HEK293 (cell line): ENCODE measurements at regions not wholly inside any gene's neighbourhood (a gene's known extent, or its start where the extent isn't known, plus 50 kb on each side); places are given as distances from the start of the nearest gene placed in this dataset.

Experiments used
- CTCF ChIA-PET: fragments of 350-600 bp; formaldehyde crosslinking; extraction: SDS; loops from one replicate; lab custom pipeline; 2021; ENCODE audit warnings: antibody characterized with exemption; lab: Yijun Ruan, JAX
- POLR2A ChIA-PET: fragments of 300-600 bp; formaldehyde crosslinking; extraction: SDS; loops from one replicate; lab custom pipeline; 2020; ENCODE audit warnings: antibody characterized with exemption, inconsistent platforms; lab: Yijun Ruan, JAX
- H3K27ac ChIP-seq: fragments of 200-500 bp; sonication (Bioruptor generic); 2 replicates; pipeline ENCODE4 v1.5.1; 2014; ENCODE audit warnings: low read depth, low read length, control low read depth, inconsistent platforms; ENCODE audit errors: extremely low read depth
- H3K36me3 ChIP-seq, 2 experiments: fragments of 200-500 bp in 1 of 2; sonication (Bioruptor generic) in 1 of 2; 1 replicate in 1 of 2; 2 replicates in 1 of 2; pipeline ENCODE4 v1.5.1; 2014 to 2017; ENCODE audit warnings: inconsistent platforms in 2 of 2, low read length in 2 of 2; ENCODE audit not compliant: control insufficient read depth in 2 of 2, insufficient read depth in 1 of 2
- H3K4me1 ChIP-seq: fragments of 200-500 bp; sonication (Bioruptor generic); 2 replicates; pipeline ENCODE4 v1.5.1; 2014; ENCODE audit warnings: mild to moderate bottlenecking, low read length, inconsistent platforms; ENCODE audit not compliant: control insufficient read depth, insufficient read depth
- H3K4me3 ChIP-seq: 2 replicates; pipeline ENCODE4 v1.5.1; 2011; ENCODE audit warnings: low read depth, mild to moderate bottlenecking, control low read depth, low read length, moderate library complexity
- H3K9me3 ChIP-seq: fragments of 200-500 bp; sonication (Bioruptor generic); 2 replicates; pipeline ENCODE4 v1.5.1; 2014; ENCODE audit warnings: low read depth, low read length, inconsistent platforms; ENCODE audit not compliant: control insufficient read depth, insufficient read depth
- GLIS1 ChIP-seq: fragments of 450-650 bp; formaldehyde crosslinking; IDR thresholded peaks from 2 replicates; pipeline ENCODE4 v1.5.1; 2016; ENCODE audit warnings: missing biosample characterization, missing genetic modification characterization
- KLF1 ChIP-seq: fragments of 450-650 bp; formaldehyde crosslinking; IDR thresholded peaks from 2 replicates; pipeline ENCODE4 v1.5.1; 2016; ENCODE audit warnings: missing biosample characterization, missing genetic modification characterization
- OSR2 ChIP-seq: fragments of 450-650 bp; formaldehyde crosslinking; IDR thresholded peaks from 2 replicates; pipeline ENCODE4 v1.5.1; 2016; ENCODE audit warnings: missing biosample characterization, missing genetic modification characterization
- ZNF114 ChIP-seq: fragments of 450-650 bp; formaldehyde crosslinking; IDR thresholded peaks from 2 replicates; pipeline ENCODE4 v1.5.0; 2017; ENCODE audit warnings: missing biosample characterization, missing genetic modification characterization
- ZNF16 ChIP-seq: fragments of 450-650 bp; formaldehyde crosslinking; IDR thresholded peaks from 2 replicates; pipeline ENCODE4 v1.5.1; 2016; ENCODE audit warnings: low read depth, missing biosample characterization, missing genetic modification characterization
- ZNF175 ChIP-seq: fragments of 450-650 bp; formaldehyde crosslinking; IDR thresholded peaks from 2 replicates; pipeline ENCODE4 v1.5.1; 2016; ENCODE audit warnings: missing biosample characterization, missing genetic modification characterization
- ZNF211 ChIP-seq: fragments of 450-650 bp; formaldehyde crosslinking; IDR thresholded peaks from 2 replicates; pipeline ENCODE4 v1.5.1; 2016; ENCODE audit warnings: low read depth, missing biosample characterization, missing genetic modification characterization
- ZNF274 ChIP-seq, 2 experiments: fragments of 200-500 bp in 1 of 2; fragments of 450-650 bp in 1 of 2; sonication (Bioruptor generic) in 1 of 2; formaldehyde crosslinking in 1 of 2; IDR thresholded peaks; 2 replicates each; pipeline versions ENCODE4 v1.5.1 to v1.6.1; 2014 to 2016; ENCODE audit warnings: borderline replicate concordance in 1 of 2, inconsistent platforms in 1 of 2, low read length in 1 of 2, missing biosample characterization in 1 of 2, missing genetic modification characterization in 1 of 2
- ZNF341 ChIP-seq: fragments of 450-650 bp; formaldehyde crosslinking; IDR thresholded peaks from 2 replicates; pipeline ENCODE4; 2016; ENCODE audit warnings: low read depth, missing biosample characterization, missing genetic modification characterization
- ZNF350 ChIP-seq: fragments of 450-650 bp; formaldehyde crosslinking; IDR thresholded peaks from 2 replicates; pipeline ENCODE4 v1.5.0; 2017; ENCODE audit warnings: missing biosample characterization, mild to moderate bottlenecking, missing genetic modification characterization
- ZNF555 ChIP-seq: fragments of 450-650 bp; formaldehyde crosslinking; conservative IDR thresholded peaks from 2 replicates; pipeline ENCODE4 v1.5.1; 2017; ENCODE audit warnings: missing biosample characterization, mild to moderate bottlenecking, missing genetic modification characterization, inconsistent platforms
- ZNF560 ChIP-seq: fragments of 450-650 bp; formaldehyde crosslinking; IDR thresholded peaks from 2 replicates; pipeline ENCODE4 v1.5.1; 2017; ENCODE audit warnings: missing biosample characterization, missing genetic modification characterization, borderline replicate concordance
- ZNF623 ChIP-seq: fragments of 450-650 bp; formaldehyde crosslinking; IDR thresholded peaks from 2 replicates; pipeline ENCODE4 v1.5.1; 2016; ENCODE audit warnings: missing biosample characterization, missing genetic modification characterization
- ZNF777 ChIP-seq: fragments of 450-650 bp; formaldehyde crosslinking; IDR thresholded peaks from 2 replicates; pipeline ENCODE4 v1.5.1; 2017; ENCODE audit warnings: missing biosample characterization, missing genetic modification characterization, borderline replicate concordance
- TF ChIP-seq, protein P1 (sequence below): fragments of 450-650 bp; formaldehyde crosslinking; IDR thresholded peaks from 2 replicates; pipeline ENCODE4 v1.5.1; 2016; ENCODE audit warnings: missing biosample characterization, missing genetic modification characterization
- TF ChIP-seq, protein P2 (sequence below): fragments of 450-650 bp; formaldehyde crosslinking; IDR thresholded peaks from 2 replicates; pipeline ENCODE4 v1.5.1; 2017; ENCODE audit warnings: missing biosample characterization, missing genetic modification characterization
- TF ChIP-seq, protein P3 (sequence below): fragments of 450-650 bp; formaldehyde crosslinking; IDR thresholded peaks from 2 replicates; pipeline ENCODE4 v1.5.1; 2016; ENCODE audit warnings: missing biosample characterization, missing genetic modification characterization

DNA sequence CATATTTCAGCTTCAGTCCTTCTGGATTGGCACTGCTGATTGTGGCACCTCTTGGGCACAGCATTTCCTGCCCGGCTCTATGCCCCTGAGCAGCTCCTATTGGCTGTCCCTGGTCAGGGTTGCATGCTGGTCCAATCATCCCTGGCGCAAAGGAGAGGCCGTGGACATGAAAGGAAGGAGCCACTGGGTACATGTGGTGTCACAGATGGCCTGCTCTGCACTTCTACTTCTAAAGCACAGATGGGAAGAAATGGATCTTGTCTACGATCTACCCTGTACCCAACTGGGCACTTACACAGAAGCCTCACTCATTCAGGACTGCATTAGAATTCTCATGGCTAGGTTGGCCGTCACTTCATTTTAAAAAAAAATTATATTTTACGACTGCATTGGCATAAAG, 232.5 kb downstream of the SHQ1 start:
- Histone ChIP-seq H3K9me3 (no peaks in the 10 kb centered on the region), H3K4me1 (no peaks in the 10 kb centered on the region), H3K27ac (no peak overlapping the region), H3K4me3 (no peak overlapping the region), H3K36me3 (no peaks in the 10 kb centered on the region)
- POLR2A ChIA-PET, result no interaction called here
- TF ChIP-seq, protein P1, sequence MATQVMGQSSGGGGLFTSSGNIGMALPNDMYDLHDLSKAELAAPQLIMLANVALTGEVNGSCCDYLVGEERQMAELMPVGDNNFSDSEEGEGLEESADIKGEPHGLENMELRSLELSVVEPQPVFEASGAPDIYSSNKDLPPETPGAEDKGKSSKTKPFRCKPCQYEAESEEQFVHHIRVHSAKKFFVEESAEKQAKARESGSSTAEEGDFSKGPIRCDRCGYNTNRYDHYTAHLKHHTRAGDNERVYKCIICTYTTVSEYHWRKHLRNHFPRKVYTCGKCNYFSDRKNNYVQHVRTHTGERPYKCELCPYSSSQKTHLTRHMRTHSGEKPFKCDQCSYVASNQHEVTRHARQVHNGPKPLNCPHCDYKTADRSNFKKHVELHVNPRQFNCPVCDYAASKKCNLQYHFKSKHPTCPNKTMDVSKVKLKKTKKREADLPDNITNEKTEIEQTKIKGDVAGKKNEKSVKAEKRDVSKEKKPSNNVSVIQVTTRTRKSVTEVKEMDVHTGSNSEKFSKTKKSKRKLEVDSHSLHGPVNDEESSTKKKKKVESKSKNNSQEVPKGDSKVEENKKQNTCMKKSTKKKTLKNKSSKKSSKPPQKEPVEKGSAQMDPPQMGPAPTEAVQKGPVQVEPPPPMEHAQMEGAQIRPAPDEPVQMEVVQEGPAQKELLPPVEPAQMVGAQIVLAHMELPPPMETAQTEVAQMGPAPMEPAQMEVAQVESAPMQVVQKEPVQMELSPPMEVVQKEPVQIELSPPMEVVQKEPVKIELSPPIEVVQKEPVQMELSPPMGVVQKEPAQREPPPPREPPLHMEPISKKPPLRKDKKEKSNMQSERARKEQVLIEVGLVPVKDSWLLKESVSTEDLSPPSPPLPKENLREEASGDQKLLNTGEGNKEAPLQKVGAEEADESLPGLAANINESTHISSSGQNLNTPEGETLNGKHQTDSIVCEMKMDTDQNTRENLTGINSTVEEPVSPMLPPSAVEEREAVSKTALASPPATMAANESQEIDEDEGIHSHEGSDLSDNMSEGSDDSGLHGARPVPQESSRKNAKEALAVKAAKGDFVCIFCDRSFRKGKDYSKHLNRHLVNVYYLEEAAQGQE, result no peak
- TF ChIP-seq ZNF555 (tag by site-specific recombination) (no peak), ZNF623 (no peak), ZNF175 (tag by site-specific recombination) (no peak), ZNF560 (tag by site-specific recombination) (no peak), ZNF777 (no peak), ZNF114 (tag by site-specific recombination) (no peak), ZNF274 (IDR thresholded peaks at IDR 0.05; ENCODE audit: low read length) (no peak), ZNF274 (tag by site-specific recombination; IDR thresholded peaks at IDR 0.05; ENCODE audit: borderline replicate concordance) (no peak), OSR2 (tag by site-specific recombination) (no peak), KLF1 (no peak), ZNF211 (tag by site-specific recombination) (no peak), ZNF16 (tag by site-specific recombination) (no peak), ZNF350 (tag by site-specific recombination) (no peak)
- TF ChIP-seq, protein P2, sequence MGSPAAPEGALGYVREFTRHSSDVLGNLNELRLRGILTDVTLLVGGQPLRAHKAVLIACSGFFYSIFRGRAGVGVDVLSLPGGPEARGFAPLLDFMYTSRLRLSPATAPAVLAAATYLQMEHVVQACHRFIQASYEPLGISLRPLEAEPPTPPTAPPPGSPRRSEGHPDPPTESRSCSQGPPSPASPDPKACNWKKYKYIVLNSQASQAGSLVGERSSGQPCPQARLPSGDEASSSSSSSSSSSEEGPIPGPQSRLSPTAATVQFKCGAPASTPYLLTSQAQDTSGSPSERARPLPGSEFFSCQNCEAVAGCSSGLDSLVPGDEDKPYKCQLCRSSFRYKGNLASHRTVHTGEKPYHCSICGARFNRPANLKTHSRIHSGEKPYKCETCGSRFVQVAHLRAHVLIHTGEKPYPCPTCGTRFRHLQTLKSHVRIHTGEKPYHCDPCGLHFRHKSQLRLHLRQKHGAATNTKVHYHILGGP (tag by site-specific recombination), result no peak
- TF ChIP-seq, protein P3, sequence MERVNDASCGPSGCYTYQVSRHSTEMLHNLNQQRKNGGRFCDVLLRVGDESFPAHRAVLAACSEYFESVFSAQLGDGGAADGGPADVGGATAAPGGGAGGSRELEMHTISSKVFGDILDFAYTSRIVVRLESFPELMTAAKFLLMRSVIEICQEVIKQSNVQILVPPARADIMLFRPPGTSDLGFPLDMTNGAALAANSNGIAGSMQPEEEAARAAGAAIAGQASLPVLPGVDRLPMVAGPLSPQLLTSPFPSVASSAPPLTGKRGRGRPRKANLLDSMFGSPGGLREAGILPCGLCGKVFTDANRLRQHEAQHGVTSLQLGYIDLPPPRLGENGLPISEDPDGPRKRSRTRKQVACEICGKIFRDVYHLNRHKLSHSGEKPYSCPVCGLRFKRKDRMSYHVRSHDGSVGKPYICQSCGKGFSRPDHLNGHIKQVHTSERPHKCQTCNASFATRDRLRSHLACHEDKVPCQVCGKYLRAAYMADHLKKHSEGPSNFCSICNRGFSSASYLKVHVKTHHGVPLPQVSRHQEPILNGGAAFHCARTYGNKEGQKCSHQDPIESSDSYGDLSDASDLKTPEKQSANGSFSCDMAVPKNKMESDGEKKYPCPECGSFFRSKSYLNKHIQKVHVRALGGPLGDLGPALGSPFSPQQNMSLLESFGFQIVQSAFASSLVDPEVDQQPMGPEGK, result no peak
- CTCF ChIA-PET, result no interaction called here

DNA sequence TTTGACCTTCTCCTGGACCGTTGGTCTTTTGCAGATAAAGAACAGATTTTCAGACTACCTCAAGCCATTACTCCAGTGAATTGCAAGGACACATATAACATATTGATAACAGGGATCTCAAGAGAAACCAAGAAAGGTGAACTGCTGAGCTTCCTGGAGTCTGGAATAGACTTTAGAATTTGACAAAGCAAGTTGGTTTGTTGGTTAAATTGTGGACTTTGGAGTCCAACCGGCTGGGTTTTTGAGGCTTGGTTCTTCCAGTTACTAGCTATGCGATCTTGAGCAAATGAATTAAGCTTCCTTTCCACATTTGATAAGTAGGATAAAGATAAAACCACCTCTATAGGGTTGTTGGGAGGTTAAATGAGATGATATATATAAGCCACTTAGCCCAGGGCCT, 233.1 kb downstream of the SHQ1 start:
- no peaks in the 10 kb centered on the region for H3K9me3 ChIP-seq
- no peak for TF ChIP-seq GLIS1
- TF ChIP-seq ZNF341 (tag by site-specific recombination), result no peak
- no peak overlapping the region for H3K4me3 ChIP-seq
- no peaks in the 10 kb centered on the region for H3K36me3 ChIP-seq
- CTCF ChIA-PET, result no interaction called here
- no peak overlapping the region for H3K27ac ChIP-seq
- POLR2A ChIA-PET, result no interaction called here
- no peaks in the 10 kb centered on the region for H3K4me1 ChIP-seq
